HG03457 (cell line): ENCODE measurements at regions not wholly inside any gene's neighbourhood (a gene's known extent, or its start where the extent isn't known, plus 50 kb on each side); places are given as distances from the start of the nearest gene placed in this dataset.

Experiments
- ATAC-seq: cut with Tn5 transposase; IDR thresholded peaks from one replicate; pipeline ENCODE4 v1.9.1; 2021; ENCODE audit warnings: moderate number of reproducible peaks; ENCODE audit not compliant: unreplicated experiment

DNA sequence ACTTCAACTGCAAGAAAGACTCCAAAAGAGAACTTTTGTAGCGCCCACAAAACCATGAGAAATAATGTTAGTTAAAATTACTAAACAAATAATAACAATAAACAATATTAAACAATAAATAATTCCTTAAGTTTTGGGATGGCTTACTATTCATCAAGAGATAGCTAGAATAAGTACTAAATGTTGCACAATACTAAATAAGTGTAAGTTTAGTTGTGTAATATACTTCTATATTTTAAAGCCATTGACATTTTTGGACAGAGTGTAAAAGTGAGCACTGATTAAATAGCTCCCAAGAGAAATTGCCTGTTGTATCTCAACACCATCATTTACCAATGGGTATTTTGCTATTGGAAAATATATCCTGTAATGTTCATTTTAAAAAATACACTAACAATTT, 166.7 kb downstream of the ALG10 start:
- no peak for ATAC-seq

DNA sequence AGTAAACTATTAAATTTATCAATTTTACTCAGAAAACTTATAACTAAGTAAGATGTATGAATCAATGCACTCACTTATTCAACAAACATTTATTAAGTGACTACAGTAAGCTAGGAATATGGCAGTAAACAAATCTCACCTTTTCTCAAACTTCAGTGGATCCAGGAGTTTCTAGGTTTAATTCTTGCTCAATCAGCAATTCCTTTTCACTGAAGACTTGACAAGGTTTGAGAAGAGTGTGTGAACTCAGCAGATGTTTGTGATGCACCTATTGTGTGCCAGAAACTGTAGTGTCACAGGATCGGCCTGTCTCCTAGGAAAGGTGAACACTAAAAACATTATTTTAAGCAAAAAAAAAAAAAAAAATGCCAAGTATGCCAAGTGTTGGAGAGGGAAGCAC, 167.8 kb downstream of the ALG10 start:
- no peak for ATAC-seq

DNA sequence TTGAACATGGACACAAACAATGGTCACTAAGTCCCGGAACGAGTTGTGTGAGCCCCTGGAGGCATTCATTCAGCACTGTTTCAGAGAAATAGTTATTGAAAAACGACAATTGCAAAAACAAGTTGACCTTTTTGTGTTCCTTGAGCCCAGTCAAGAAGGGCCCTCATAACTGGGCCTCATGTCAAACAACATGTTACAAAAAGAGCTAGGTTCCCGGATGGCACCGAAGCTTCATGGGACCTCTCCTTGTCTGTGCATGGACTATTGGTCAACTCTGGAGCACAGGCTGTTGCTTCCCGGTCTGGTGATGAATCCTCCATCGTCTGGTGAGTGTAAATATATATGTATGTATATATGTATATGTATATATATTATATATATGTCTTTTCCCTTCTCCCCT, 176.6 kb downstream of the ALG10 start:
- ATAC-seq, result no peak

DNA sequence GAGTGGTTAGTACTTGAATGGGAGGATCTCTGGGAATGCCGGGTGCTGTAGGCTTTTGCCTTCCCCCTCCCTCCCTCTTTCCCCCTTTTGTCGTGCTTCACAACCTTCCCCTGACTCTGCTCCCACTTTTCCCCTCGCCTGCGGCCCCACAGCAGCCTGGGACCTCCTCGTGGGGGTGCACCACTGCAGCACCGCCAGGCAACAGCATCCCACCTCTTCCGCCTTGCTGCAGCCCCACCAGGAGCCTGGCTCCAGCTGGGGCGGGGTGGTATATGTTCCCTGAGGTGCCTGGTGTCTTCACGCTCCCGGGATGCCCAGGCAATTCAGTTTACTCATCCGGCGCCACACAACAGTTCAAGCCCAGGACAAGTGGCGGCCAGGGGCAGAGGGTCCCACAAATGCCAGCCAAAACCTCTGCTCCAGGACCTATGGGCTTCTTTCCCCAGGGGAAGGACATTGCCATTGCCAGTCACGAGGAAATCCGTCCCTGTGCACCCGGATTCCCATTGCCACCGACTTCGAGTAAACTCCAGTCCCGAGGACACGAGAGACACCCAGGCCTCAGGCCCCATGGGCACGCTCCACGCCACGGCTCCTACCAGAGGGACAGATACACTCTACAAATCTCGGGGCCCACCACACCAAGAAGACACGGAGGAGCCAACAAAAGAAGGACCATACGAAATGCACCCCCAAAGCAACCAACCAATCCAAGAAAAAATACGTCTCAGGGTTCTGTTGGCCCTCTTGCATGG, 181.7 kb downstream of the ALG10 start:
- no peak for ATAC-seq

DNA sequence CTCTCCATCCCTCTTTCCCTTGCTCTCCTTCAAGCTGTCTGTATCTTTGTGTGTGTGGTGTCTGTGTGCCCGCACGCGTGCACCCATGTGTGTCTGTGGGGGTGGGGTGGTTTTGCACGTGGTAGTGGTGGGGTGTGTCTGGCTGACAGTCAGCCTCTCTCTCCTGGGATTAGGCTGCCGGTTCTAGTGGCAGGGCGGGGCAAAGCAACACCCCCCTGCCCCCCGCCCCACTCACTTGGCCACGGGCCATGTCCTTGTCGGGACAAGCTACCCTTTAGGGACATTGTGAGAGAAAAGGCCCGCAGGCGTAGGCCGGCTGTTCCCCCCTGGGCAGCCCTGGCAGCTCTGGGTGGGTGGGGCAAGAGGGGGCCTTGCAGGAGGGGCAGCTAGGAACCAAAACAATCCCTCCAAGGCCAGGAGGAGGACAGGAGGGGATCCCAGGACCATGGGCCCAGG, 182.6 kb downstream of the ALG10 start:
- ATAC-seq, result no peak

DNA sequence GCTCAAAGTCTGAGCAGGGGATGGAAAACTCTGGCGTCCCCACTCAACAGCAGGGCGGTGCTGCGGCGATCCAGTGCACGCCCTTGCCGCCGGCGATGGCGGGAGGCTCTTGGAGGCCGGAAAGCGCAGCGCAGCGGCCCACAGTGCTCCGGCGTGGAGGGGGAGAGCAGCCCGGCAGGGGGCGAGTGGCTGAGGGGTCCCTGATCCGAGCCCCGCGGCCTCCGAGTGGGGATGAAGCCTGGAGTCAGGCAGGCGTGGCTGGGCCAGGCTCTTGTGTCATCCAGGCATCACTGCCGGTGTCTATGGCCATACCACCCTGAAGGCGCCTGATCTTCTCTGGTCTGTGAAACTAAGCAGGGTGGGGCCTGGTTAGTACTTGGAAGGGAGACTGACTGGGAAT, 183.1 kb downstream of the ALG10 start:
- ATAC-seq, result no peak

DNA sequence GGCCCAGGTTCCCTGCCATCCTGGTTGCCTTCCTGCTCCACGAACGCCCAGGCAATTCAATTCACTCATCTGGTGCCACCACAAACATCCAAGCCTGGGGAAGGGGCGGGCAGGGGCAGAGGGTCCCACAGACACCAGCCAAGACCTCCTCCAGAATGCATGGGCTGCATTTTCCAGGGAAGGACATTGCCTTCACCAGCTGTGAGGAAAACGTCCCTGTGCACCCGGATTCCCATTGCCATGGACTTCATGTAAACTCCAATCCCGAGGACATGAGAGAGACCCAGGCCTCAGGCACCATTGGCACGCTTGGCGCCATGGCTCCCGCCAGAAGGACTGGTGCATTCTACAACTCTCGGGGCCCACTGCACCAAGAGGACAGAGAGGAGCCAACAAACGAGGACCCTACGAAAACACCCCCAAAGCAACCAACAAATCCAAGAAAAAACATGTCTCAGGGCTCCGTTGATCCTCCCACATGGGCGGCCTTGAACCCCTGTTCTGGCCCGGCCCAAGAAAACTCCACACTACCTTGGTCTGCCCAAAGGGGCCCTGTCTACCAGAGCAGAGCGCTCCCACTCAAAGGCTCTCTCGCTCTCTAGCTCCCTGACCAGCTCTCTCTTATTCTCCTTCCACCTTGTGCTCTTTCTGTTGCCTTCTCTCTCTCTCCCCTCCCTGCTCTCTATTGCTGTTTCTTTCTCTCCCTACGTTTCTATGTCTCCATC, 183.9 kb downstream of the ALG10 start:
- ATAC-seq, result no peak

DNA sequence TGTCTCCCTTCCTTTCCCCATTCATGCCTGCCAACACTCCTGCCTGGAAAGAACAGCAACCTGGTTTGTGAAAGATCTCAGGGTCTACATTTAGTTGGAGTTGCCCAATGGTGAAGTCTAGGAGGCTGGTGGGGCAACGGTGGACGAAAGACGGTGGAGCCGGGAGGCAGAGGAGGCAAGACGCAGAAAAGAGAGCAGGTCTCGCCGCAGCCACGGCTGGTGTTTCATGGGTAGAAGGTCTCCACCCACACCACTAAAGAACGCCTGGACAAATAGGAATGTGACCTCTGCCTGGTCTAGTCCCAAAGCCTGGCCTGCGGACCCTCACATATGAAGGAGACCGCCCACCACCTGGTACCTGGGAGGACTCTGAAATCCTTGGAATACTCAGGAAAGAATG, 185.6 kb downstream of the ALG10 start:
- no peak for ATAC-seq

DNA sequence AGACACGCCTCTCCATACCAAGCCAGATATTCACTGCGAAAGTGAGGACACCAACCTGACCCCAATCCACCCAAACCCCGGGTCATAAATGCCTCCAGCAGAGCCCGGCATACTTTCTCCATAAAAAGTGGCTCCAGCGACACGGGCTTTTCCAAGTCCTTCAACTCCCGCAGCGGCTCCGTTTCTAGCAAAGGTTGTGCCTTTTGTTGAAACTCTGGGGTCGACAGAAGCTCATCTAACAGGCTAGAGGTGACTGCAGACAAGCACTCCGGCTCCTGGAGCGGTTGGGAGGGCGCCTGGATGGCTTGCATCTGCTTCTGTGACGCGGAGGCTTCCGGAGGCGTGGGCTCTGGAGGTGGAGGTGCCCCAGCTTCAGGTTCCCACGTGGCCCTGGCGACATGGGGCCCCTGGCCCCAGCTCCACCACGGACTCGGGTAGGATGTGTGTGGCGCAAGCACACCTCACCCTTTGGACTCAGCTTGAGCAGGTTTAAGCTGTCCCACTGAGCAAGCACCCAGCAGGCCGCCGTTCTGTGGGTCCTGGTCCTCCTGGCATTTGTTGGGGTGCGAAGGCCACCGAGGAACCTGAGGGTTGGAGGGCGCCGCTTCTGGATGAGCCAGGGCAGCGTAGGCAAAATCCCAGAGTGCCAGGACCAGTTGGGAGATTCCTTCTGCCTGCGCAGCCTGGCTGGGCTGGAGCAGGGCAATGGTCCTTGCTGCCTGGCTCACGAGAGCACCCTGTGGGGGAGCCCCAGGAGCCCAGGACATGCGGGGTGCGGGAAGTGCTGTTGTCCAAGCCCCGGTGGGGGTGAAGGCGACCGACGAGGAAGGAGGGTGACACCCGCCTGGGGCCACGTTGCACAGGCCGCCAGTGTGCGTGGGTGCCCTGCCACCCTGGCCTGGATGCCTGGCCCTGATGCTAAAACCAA, 186.3 kb downstream of the ALG10 start:
- no peak for ATAC-seq

DNA sequence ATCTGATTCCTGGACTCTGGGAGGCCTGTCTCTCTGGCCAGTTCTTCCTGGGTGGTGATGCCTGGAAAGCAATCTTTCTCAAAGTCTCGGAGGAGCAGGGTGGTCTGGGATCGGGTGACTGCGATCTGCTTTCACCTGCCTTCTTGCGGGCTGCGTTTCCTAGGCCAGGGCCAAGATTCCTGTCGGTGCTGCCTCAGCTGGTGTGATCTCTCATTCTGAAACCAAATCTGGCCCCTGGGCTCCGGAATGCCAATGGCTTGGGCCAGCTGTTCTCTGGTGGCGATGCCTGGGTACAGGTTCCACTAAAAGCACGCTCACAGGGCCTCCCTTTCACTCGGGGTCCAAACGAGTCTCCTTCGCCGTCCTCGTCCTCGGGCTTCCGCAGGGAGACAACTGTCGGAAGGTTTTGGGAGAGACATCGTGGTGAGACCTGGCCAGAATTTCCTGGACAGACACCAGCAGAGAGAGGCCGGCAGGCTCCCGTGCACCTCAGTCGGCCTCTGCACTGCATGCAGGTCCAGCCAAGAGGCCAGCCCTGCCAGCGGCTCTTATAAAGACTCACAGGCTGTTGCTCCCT, 187.1 kb downstream of the ALG10 start:
- no peak for ATAC-seq

DNA sequence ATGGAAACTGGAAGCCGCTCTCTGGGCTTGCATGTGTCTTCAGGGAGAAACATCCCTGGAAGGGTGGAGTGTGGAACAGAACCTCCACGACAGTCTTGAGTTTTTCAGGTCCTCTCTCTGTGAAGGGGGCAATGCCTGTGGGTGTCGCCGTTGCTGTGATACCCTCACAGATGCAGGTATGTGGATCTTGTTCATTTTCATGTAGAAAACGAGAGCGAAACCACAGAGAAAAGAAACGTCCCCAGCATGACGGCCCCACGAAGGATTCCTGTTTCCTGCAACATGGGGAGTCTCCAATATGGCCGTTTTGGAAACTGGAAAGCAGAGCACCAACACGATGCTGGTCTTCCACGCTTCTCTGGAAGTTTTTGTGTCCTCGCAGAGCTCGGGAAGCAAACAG, 187.9 kb downstream of the ALG10 start:
- no peak for ATAC-seq

DNA sequence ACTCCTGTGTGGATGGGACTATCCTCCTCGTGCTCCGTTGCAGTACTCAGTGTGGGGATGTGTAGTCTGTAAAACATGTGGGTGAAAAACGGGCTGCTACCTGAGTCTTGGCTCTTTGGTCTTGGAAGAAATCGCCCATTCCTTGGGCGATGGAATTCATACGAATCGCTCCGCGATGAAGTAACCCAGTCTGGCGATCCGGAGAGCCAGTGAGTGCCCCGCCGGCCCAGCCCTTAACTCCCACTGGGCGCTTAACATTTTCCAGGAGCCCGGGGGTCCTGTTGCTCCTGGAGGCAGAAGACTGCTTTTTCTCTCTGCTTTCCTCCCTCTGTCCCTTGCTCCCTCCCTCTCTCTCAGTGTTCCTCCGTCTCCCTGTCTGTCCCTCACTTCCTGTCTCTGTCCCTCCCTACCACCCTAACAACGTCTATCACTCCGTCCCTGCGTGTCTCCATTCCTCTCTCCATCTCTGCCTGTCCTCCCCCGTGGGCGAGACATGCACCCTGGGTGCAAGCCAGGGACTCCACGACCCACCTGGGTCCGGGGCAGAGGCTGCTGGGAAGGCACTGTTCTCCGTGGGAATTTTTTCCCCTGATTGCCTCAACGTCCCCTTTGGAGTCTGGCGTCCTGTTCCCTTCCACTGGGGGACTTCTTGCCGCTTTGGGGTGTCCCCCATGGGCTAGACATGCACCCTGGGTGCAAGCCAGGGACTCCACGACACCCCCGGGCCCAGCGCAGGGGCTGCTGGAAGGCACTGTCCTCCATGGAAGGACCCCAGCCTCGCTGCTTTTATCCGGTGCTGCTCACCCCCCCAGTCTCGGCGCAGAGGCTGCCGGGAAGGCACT, 188.6 kb downstream of the ALG10 start:
- ATAC-seq, result no peak

DNA sequence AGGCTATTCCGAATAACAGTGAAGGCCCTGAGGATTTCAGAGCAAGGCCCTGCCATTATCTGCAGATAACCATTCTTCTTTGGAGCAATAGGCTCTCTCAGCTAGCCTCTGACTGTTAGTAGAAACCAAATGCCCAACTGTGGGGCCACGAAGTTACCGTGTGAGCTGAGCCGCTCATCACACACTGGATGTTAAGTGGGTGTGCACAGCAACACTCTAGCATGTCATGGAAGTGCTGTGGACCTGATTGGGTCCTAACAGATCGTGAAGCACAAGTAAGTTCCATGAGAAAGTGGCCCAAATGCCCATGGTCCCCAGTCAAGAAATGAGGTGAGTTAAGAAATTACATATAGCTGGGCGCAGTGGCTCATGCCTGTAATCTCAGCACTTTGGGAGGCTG, 190.4 kb downstream of the ALG10 start:
- no peak for ATAC-seq

DNA sequence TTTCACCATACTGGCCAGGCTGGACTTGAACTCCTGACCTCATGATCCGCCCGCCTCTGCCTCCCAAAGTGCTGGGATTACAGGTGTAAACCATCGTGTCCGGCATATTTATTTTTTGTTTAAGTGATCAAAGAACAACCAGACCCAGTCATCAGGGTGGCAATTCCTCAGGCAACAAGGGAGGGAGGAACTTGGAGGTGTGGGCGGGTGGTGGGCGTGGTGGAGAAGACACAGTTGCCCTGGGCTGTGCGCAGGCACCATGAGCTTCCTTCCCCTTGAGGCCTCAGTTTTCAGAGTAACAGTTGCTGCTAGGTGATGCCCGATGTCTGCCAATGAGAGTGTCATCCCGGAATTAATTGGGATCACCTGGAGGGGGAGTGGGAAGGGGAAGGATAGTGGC, 191.7 kb downstream of the ALG10 start:
- no peak for ATAC-seq

DNA sequence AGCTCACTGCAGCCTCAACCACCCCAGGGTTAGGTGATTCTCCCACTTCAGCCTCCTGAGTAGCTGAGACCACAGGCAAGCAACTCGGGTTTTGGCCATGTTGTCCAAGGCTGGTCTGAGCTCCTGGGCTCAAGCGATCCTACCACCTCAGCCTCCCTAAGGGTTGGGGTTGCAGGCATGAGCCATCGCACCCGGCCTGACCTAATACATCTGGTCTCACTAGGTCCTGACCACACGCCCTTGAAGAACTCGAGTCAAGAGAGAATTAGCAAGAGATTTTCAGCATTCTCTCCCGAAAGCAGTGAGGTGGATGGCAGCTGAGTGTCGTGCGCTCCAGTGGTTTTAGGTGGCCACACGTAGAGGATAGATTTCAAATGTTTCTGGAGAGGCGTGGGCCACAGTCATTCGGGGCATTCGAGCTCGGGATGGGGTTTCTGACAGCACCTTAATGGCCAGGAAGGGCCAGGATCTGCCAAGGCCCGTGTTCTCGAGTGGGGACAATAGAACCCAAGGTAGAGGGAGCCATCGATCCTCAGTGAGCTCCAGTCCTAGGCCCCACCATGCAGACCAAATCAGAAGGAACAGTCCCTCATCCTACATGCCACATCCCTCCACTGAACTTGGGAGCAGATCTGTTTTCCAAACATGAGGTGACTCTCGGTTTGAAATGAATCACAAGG, 193.1 kb downstream of the ALG10 start:
- no peak for ATAC-seq

DNA sequence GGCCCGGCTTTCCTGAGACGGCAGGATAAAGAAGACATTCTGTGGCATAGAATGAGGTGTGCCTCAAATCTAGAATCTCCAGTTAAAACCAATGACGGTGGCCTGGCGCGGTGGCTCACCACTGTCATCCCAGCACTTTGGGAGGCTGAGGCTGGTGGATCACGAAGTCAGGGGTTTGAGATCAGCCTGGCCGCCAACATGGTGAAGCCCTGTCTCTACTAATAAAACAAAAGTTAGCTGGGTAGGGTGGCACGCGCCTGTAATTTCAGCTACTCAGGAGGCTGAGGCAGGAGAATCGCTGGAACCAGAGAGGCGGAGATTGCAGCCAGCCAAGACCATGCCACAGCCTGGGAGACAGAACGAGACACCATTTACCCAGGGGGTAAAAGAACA, 193.6 kb downstream of the ALG10 start:
- no peak for ATAC-seq

DNA sequence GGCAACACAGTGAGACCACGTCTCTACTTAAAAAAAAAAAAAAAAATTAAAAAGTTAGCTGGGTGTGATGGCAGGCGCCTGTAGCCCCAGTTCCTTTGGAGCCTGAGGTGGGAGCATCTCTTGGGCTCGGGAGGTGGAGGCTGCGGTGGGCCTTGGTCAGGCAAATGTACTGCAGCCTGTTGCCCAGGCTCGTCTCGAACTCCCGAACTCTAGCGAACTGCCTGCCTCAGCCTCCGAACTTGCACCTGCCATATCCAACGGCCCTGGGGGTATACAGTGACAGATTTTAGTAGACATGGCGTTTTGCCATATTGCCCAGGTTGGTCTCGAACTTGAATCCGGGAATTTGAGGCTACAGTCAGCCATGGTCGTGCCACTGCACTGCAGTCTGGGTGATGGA, 195.4 kb downstream of the ALG10 start:
- ATAC-seq, result no peak

DNA sequence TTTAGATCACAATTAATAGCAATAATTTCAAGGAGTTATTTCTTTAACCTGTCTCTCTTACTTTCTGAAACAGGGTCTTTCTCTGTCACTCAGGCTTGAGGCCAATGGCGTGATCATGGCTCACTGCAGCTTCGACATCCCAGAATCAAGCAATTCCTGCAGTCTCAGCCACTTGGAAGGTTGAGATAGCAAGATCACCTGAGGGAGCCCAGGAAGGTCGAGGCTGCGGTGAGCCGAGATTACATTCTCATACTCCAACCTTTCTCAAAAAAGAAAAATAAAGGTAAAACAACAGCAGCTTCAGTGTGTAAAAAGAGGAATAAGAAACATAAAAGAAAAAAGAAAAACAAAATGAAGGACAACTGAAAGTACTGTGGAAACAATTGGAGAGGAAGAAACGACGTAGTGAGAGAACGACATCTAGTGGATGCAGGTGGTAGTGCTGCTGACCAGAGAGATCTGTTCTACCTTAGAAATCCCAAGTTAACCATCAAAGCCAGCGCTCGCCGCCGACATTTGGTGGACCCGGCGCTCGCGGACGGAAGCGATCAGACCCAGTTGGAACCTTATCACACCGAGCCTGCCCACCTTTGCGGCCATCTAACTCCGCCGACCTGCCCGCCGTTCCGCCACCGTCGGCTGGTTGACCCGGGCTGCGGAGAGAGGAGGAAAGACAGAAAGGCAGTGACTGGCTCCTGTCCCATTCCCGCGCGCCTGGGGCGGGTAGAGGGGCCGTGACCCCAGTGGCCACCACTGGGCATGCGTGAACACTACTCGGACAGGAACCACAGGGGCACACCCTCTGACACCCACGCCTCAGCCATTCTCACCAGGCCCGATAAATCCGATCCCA, 196.1 kb downstream of the ALG10 start:
- ATAC-seq, result peak; percentile 73
